K562 (cell line): ENCODE measurements at regions not wholly inside any gene's neighbourhood (a gene's known extent, or its start where the extent isn't known, plus 50 kb on each side); places are given as distances from the start of the nearest gene placed in this dataset.

Experiments used
- ATAC-seq: fragments of 200-7000 bp; cut with Tn5 transposase; 3 replicates; pipeline ENCODE4 v1.9.1; 2020; ENCODE audit warnings: moderate library complexity
- BruUV-seq: library from RNA; stranded (reverse); fragments of 400-500 nt; replicated peaks from 2 replicates; lab custom pipeline; 2021; lab: Mats Ljungman, UMichigan
- CTCF ChIA-PET: fragments of 300-600 bp; formaldehyde crosslinking; extraction: SDS; loops from one replicate; lab custom pipeline; 2021; ENCODE audit warnings: low intra/inter-chr PET ratio; lab: Yijun Ruan, JAX
- POLR2A ChIA-PET: fragments of 300-600, 350-650 bp; sonication (Branson Sonifier 250); formaldehyde crosslinking; extraction: SDS; loops from one replicate; lab custom pipeline; 2021; ENCODE audit warnings: antibody characterized with exemption, inconsistent platforms; lab: Yijun Ruan, JAX
- DNase-seq, 4 experiments: peaks; one replicate each; pipeline versions ENCODE4 v3.0.0 to v3.0.0-alpha.2; 2011 to 2018; ENCODE audit warnings: low spot score in 3 of 4, mixed read lengths in 3 of 4; ENCODE audit errors: extremely low read depth in 1 of 4
- FAIRE-seq: peaks from 2 replicates; lab custom pipeline; 2011; peaks lifted over from hg19 to GRCh38; lab: Jason Lieb, UNC
- H2AFZ ChIP-seq: 2 replicates; pipeline ENCODE4 v1.6.0; 2011; ENCODE audit warnings: low read depth, low read length, control low read depth, inconsistent platforms
- H3K27ac ChIP-seq: fragments of 200-600 bp; 3 replicates; pipeline ENCODE4 v1.8.0; 2011; ENCODE audit warnings: low read depth, mild to moderate bottlenecking, control low read depth, inconsistent platforms, low read length, moderate library complexity, mixed read lengths; ENCODE audit errors: extremely low read depth
- H3K27me3 ChIP-seq, 2 experiments: fragments of 300-600 bp in 1 of 2; 2 replicates in 1 of 2; 3 replicates in 1 of 2; pipeline versions ENCODE4 v1.6.0 to v1.8.0; 2011; ENCODE audit warnings: inconsistent platforms in 2 of 2, low read length in 2 of 2, mild to moderate bottlenecking in 1 of 2, mixed read lengths in 1 of 2, moderate library complexity in 1 of 2; ENCODE audit not compliant: control insufficient read depth in 2 of 2, insufficient read depth in 2 of 2
- H3K36me3 ChIP-seq: fragments of 300-600 bp; 3 replicates; pipeline ENCODE4 v1.8.0; 2011; ENCODE audit warnings: mild to moderate bottlenecking, low read length, inconsistent platforms; ENCODE audit not compliant: control insufficient read depth, insufficient read depth
- H3K4me1 ChIP-seq, 2 experiments: fragments of 200-600 bp in 1 of 2; replicated peaks in 1 of 2; 2 replicates in 1 of 2; 3 replicates in 1 of 2; pipeline versions ENCODE4 v1.5.1 to v1.8.0; 2011; ENCODE audit warnings: inconsistent platforms in 2 of 2, low read length in 2 of 2, mild to moderate bottlenecking in 1 of 2, mixed read lengths in 1 of 2, moderate library complexity in 1 of 2; ENCODE audit not compliant: control insufficient read depth in 2 of 2, insufficient read depth in 2 of 2
- H3K4me2 ChIP-seq: 2 replicates; pipeline ENCODE4 v1.6.1; 2011; ENCODE audit warnings: low read length, control low read depth, inconsistent platforms, mixed read lengths; ENCODE audit not compliant: insufficient read depth
- H3K4me3 ChIP-seq: fragments of 200-600 bp; sonication (generic), shearing (Covaris generic); 2 replicates; pipeline ENCODE4 v1.5.1; 2016; ENCODE audit warnings: control low read depth, inconsistent platforms
- H3K79me2 ChIP-seq: fragments of 200-600 bp; 3 replicates; pipeline ENCODE4 v1.8.0; 2011; ENCODE audit warnings: low read length, inconsistent platforms; ENCODE audit not compliant: control insufficient read depth, insufficient read depth
- H3K9ac ChIP-seq, 2 experiments: 2 replicates each; pipeline versions ENCODE4 v1.6.0 to v1.6.1; 2011; ENCODE audit warnings: low read depth in 2 of 2, low read length in 2 of 2, control low read depth in 1 of 2, inconsistent platforms in 1 of 2, mild to moderate bottlenecking in 1 of 2, mixed read lengths in 1 of 2; ENCODE audit not compliant: insufficient read depth in 1 of 2
- H3K9me1 ChIP-seq: one replicate; pipeline ENCODE4 v1.6.0; 2011; ENCODE audit warnings: inconsistent platforms, mild to moderate bottlenecking, low read length, moderate library complexity; ENCODE audit not compliant: control insufficient read depth, insufficient read depth
- H3K9me3 ChIP-seq: replicated peaks from 2 replicates; pipeline ENCODE4 v1.5.1; 2011; ENCODE audit warnings: low read depth, low read length, inconsistent platforms; ENCODE audit not compliant: control insufficient read depth, insufficient read depth
- H4K20me1 ChIP-seq: replicated peaks from 2 replicates; pipeline ENCODE4 v1.6.1; 2011; ENCODE audit warnings: low read length, inconsistent platforms, mixed read lengths; ENCODE audit not compliant: control insufficient read depth, insufficient read depth
- BDP1 ChIP-seq: IDR thresholded peaks from 3 replicates; pipeline ENCODE4 v1.6.1; 2011; ENCODE audit not compliant: insufficient read length, insufficient read depth
- CBX5 ChIP-seq: IDR thresholded peaks from 2 replicates; pipeline ENCODE4 v1.6.1; 2014; ENCODE audit warnings: low read depth, borderline replicate concordance
- EP300 ChIP-seq: IDR thresholded peaks from 2 replicates; pipeline ENCODE4 v1.6.1; 2012; ENCODE audit warnings: low read length, improper control_type of control experiment
- L3MBTL2 ChIP-seq: fragments of 450-650 bp; IDR thresholded peaks from 2 replicates; pipeline ENCODE4 v1.6.1; 2016; ENCODE audit warnings: mild to moderate bottlenecking, moderate library complexity
- PRDM10 ChIP-seq: fragments of 450-650 bp; IDR thresholded peaks from 2 replicates; pipeline ENCODE4 v1.6.1; 2018; ENCODE audit not compliant: partially characterized antibody
- ZC3H8 ChIP-seq: fragments of 450-650 bp; IDR thresholded peaks from 2 replicates; pipeline ENCODE4 v1.6.1; 2017
- WGBS: fragments of 100-300 bp; shearing (Covaris generic); methylation state at CpG from one replicate; pipeline ENCODE4 v1.1.6; 2016; ENCODE audit warnings: low coverage, mixed read lengths; ENCODE audit not compliant: insufficient coverage; ENCODE audit errors: missing lambda C conversion rate; 5-methylcytosine and 5-hydroxymethylcytosine counted together
- in situ Hi-C: fragments of 300-500 bp; cut with MboI; formaldehyde crosslinking; loops from 4 replicates; pipeline ENCODE4 v1.15.0; 2018; ENCODE audit warnings: inconsistent platforms, mixed read lengths
- intact Hi-C: fragments of 100-400 bp; cut with micrococcal nuclease; formaldehyde crosslinking; loops from 2 replicates; pipeline ENCODE4 v1.14.2; 2022
- TF ChIP-seq, protein P1 (sequence below): fragments of 450-650 bp; IDR thresholded peaks from 2 replicates; pipeline ENCODE4 v1.6.1; 2016; ENCODE audit warnings: mild to moderate bottlenecking, moderate library complexity

GRCh38 chr16:49918257-49918656 lies 62.3 kb upstream of the ZNF423 start:
- 7% methylated on average over 8 of the region's 8 CpGs for WGBS
- no peak overlapping the region for H2AFZ ChIP-seq
- H4K20me1 ChIP-seq = 0 out of 2 replicates have a peak, but pooled peaks cover 4% of the 10 kb centered on the region
- ATAC-seq = peak; percentile 72
- intact Hi-C loops (no loop called here), in situ Hi-C loops (no loop called here)
- no peak overlapping the region for H3K9ac ChIP-seq
- BruUV-seq = no TSS peak
- no peaks in the 10 kb centered on the region for H3K9me3 ChIP-seq
- ChIA-PET POLR2A (no interaction called here), CTCF (no interaction called here)
- H3K27ac ChIP-seq = no peak overlapping the region
- no peaks in the 10 kb centered on the region for H3K9me1 ChIP-seq
- no peak overlapping the region for H3K4me3 ChIP-seq
- no peaks in the 10 kb centered on the region for H3K36me3 ChIP-seq
- DNase-seq = peak; percentile 8 to 58 (median 46)
- peak; percentile 6 for FAIRE-seq
- no peak overlapping the region for H3K4me2 ChIP-seq
- H3K27me3 ChIP-seq = peaks cover 0 to 15% of the 10 kb centered on the region in 2 experiments; a peak in 2 of 5 replicates
- peaks cover 0 to 2% of the 10 kb centered on the region in 2 experiments; a peak in 3 of 5 replicates for H3K4me1 ChIP-seq
- H3K79me2 ChIP-seq = no peaks in the 10 kb centered on the region
- no peak for TF ChIP-seq ZC3H8
- no peak for TF ChIP-seq EP300
- TF ChIP-seq PRDM10 = no peak
- no peak for TF ChIP-seq BDP1
- TF ChIP-seq CBX5 = no peak
- peak; percentile 31; the same call in 1 of the 2 replicates for TF ChIP-seq L3MBTL2
- TF ChIP-seq, protein P1, sequence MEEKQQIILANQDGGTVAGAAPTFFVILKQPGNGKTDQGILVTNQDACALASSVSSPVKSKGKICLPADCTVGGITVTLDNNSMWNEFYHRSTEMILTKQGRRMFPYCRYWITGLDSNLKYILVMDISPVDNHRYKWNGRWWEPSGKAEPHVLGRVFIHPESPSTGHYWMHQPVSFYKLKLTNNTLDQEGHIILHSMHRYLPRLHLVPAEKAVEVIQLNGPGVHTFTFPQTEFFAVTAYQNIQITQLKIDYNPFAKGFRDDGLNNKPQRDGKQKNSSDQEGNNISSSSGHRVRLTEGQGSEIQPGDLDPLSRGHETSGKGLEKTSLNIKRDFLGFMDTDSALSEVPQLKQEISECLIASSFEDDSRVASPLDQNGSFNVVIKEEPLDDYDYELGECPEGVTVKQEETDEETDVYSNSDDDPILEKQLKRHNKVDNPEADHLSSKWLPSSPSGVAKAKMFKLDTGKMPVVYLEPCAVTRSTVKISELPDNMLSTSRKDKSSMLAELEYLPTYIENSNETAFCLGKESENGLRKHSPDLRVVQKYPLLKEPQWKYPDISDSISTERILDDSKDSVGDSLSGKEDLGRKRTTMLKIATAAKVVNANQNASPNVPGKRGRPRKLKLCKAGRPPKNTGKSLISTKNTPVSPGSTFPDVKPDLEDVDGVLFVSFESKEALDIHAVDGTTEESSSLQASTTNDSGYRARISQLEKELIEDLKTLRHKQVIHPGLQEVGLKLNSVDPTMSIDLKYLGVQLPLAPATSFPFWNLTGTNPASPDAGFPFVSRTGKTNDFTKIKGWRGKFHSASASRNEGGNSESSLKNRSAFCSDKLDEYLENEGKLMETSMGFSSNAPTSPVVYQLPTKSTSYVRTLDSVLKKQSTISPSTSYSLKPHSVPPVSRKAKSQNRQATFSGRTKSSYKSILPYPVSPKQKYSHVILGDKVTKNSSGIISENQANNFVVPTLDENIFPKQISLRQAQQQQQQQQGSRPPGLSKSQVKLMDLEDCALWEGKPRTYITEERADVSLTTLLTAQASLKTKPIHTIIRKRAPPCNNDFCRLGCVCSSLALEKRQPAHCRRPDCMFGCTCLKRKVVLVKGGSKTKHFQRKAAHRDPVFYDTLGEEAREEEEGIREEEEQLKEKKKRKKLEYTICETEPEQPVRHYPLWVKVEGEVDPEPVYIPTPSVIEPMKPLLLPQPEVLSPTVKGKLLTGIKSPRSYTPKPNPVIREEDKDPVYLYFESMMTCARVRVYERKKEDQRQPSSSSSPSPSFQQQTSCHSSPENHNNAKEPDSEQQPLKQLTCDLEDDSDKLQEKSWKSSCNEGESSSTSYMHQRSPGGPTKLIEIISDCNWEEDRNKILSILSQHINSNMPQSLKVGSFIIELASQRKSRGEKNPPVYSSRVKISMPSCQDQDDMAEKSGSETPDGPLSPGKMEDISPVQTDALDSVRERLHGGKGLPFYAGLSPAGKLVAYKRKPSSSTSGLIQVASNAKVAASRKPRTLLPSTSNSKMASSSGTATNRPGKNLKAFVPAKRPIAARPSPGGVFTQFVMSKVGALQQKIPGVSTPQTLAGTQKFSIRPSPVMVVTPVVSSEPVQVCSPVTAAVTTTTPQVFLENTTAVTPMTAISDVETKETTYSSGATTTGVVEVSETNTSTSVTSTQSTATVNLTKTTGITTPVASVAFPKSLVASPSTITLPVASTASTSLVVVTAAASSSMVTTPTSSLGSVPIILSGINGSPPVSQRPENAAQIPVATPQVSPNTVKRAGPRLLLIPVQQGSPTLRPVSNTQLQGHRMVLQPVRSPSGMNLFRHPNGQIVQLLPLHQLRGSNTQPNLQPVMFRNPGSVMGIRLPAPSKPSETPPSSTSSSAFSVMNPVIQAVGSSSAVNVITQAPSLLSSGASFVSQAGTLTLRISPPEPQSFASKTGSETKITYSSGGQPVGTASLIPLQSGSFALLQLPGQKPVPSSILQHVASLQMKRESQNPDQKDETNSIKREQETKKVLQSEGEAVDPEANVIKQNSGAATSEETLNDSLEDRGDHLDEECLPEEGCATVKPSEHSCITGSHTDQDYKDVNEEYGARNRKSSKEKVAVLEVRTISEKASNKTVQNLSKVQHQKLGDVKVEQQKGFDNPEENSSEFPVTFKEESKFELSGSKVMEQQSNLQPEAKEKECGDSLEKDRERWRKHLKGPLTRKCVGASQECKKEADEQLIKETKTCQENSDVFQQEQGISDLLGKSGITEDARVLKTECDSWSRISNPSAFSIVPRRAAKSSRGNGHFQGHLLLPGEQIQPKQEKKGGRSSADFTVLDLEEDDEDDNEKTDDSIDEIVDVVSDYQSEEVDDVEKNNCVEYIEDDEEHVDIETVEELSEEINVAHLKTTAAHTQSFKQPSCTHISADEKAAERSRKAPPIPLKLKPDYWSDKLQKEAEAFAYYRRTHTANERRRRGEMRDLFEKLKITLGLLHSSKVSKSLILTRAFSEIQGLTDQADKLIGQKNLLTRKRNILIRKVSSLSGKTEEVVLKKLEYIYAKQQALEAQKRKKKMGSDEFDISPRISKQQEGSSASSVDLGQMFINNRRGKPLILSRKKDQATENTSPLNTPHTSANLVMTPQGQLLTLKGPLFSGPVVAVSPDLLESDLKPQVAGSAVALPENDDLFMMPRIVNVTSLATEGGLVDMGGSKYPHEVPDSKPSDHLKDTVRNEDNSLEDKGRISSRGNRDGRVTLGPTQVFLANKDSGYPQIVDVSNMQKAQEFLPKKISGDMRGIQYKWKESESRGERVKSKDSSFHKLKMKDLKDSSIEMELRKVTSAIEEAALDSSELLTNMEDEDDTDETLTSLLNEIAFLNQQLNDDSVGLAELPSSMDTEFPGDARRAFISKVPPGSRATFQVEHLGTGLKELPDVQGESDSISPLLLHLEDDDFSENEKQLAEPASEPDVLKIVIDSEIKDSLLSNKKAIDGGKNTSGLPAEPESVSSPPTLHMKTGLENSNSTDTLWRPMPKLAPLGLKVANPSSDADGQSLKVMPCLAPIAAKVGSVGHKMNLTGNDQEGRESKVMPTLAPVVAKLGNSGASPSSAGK = peak; percentile 29; the same call in 1 of the 2 replicates
